ENCODE measurements at regions not wholly inside any gene's neighbourhood (a gene's known extent, or its start where the extent isn't known, plus 50 kb on each side); places are given as distances from the start of the nearest gene placed in this dataset.

DNA sequence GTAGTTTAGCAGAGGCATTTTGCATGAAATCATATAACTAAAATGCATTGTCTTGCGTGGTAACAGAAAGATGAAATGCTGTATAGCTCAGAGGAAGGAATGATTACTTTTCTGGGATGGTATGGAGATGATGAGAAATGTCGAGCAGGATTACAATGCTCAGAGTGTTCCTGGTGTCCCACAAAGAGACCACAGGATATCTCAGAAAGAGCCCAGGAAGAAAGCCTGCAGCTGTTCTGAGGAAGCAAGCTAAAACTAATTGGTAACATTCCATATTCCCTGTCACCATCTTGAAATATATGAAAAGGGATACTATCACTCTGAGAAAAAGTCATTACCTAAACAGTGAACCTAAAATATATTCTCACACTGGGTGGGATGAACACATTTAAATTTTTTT, 233.1 kb downstream of the POU4F1 start:
- TF ChIP-seq, protein P1, sequence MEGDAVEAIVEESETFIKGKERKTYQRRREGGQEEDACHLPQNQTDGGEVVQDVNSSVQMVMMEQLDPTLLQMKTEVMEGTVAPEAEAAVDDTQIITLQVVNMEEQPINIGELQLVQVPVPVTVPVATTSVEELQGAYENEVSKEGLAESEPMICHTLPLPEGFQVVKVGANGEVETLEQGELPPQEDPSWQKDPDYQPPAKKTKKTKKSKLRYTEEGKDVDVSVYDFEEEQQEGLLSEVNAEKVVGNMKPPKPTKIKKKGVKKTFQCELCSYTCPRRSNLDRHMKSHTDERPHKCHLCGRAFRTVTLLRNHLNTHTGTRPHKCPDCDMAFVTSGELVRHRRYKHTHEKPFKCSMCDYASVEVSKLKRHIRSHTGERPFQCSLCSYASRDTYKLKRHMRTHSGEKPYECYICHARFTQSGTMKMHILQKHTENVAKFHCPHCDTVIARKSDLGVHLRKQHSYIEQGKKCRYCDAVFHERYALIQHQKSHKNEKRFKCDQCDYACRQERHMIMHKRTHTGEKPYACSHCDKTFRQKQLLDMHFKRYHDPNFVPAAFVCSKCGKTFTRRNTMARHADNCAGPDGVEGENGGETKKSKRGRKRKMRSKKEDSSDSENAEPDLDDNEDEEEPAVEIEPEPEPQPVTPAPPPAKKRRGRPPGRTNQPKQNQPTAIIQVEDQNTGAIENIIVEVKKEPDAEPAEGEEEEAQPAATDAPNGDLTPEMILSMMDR (IDR thresholded peaks at IDR 0.05), result no peak
- TF ChIP-seq POLR2A (IDR thresholded peaks at IDR 0.05), result no peak
